ENCODE measurements at regions not wholly inside any gene's neighbourhood (a gene's known extent, or its start where the extent isn't known, plus 50 kb on each side); places are given as distances from the start of the nearest gene placed in this dataset.

DNA sequence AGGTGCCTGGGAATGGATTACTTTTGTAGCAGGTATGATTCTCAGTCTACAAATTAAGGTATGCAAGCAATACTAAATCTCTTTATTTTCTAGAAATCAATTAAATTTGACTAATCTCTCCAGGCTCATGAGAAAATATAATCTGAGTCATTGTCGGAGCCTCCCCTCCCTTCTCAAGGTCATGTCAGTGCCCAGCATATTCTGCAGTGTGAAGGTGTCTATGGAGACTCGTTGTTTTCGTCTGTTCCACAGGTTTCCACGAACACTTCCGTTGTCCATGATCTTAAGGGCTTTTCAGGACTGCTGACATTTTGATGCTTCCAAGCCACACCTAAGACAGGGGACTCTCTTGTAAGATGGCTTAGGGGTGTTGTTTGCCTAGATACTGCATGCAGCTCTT lies 56.6 kb upstream of the SCOC start:
- H3K4me1 Mint-ChIP-seq (ENCODE audit: low read depth), result no peaks in the 10 kb centered on the region
- intact Hi-C loops (cut with micrococcal nuclease), result no loop called here
- peaks cover 4% of the 10 kb centered on the region for H3K27me3 Mint-ChIP-seq (ENCODE audit: insufficient read depth)
- H3K4me3 Mint-ChIP-seq, result no peak overlapping the region
- H3K27ac Mint-ChIP-seq, result no peak overlapping the region
- no peaks in the 10 kb centered on the region for H3K9me3 Mint-ChIP-seq
- DNase-seq (ENCODE audit: low spot score), result no peak
- no peaks in the 10 kb centered on the region for H3K36me3 Mint-ChIP-seq (ENCODE audit: low read depth)

DNA sequence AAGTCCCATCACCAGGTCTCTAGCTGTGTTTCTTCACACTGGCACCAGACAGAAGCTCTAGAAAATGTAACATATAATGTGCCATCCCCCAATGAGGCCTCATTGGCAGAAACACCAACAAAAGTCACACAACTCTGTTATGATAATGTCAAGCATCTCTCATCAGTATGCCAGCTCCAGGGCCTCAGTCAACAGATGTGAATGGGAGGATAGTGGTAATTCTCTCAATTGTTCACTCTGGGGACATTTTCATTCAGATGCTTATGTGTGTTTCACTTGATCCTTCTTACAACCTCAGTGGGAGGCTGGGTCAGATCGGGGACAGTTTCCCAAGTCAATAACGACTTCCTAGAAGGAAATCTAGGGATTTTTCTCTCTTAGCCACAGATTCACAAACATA lies 57.5 kb upstream of the SCOC start:
- Mint-ChIP-seq H3K4me1 (ENCODE audit: low read depth) (no peaks in the 10 kb centered on the region), H3K4me3 (no peak overlapping the region), H3K9me3 (no peaks in the 10 kb centered on the region), H3K36me3 (ENCODE audit: low read depth) (no peaks in the 10 kb centered on the region), H3K27me3 (ENCODE audit: insufficient read depth) (peaks cover 4% of the 10 kb centered on the region), H3K27ac (no peak overlapping the region)
- DNase-seq (ENCODE audit: low spot score), result no peak
- intact Hi-C loops (cut with micrococcal nuclease), result no loop called here

DNA sequence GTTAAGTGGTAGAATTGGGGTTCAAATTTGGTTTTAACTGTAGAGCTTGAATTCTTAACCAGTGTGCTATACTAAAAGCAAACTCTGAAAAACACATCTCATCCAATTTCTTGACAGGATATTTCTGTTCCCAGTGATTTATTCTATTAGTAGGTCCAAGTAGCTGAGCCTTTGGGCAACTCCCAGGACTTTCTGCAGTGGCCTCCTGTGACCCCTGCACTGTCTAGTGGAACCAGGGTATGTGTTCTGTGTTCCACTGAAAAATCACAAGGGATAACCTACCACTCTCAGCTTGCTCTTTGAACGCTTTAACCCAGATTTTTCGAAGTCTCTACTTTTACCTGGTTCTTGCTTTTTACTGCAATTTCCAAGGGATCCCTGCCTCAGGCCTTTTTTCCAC lies 58.0 kb upstream of the SCOC start:
- no peak for DNase-seq (ENCODE audit: low spot score)
- no peaks in the 10 kb centered on the region for H3K9me3 Mint-ChIP-seq
- no peak overlapping the region for H3K4me3 Mint-ChIP-seq
- no peak overlapping the region for H3K27ac Mint-ChIP-seq
- H3K27me3 Mint-ChIP-seq (ENCODE audit: insufficient read depth), result peaks cover 5% of the 10 kb centered on the region
- no peaks in the 10 kb centered on the region for H3K36me3 Mint-ChIP-seq (ENCODE audit: low read depth)
- no peaks in the 10 kb centered on the region for H3K4me1 Mint-ChIP-seq (ENCODE audit: low read depth)
- intact Hi-C loops (cut with micrococcal nuclease), result no loop called here

DNA sequence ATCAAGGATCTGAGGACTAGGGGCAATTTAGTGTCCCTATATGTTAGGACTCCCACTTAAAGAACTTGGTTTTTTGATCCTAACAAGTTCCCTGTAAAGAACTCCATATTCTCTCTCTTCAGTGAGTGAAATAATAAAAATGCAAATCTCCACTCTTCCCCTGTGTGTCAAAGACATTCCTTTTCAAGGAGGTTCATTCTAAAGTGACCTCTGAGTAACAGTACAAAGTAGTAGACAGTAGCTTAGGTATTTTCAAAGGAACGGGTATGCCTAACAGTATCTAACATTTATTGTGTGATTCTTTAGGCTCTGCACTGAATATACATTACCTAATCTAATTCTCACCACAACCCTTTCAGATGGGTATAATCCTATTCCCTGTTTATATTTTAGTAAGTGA lies 58.4 kb upstream of the SCOC start:
- no peak overlapping the region for H3K27ac Mint-ChIP-seq
- intact Hi-C loops (cut with micrococcal nuclease), result no loop called here

DNA sequence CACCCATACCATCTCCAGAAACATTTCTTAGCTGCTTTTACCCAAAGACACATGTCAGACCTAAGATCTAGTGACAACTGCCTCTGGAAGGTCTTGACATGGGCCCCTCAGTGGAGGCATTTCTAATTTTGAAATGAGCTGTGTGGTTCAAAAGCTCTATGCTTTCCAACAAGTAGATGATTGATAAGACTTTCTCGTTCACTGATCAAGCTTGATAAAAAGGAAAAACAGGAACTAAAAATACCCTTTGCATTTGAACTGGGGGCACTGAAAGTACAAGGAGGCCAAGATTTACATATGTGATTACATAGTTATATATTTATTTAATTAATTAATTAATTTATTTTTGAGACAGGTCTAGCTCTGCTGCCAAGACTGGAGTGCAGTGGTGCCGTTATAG lies 61.3 kb upstream of the SCOC start:
- Mint-ChIP-seq H3K4me3 (no peak overlapping the region), H3K27me3 (ENCODE audit: insufficient read depth) (peaks cover 9% of the 10 kb centered on the region), H3K36me3 (ENCODE audit: low read depth) (no peaks in the 10 kb centered on the region), H3K9me3 (no peaks in the 10 kb centered on the region), H3K4me1 (ENCODE audit: low read depth) (no peaks in the 10 kb centered on the region), H3K27ac (no peak overlapping the region)
- no peak for DNase-seq (ENCODE audit: low spot score)
- intact Hi-C loops (cut with micrococcal nuclease), result no loop called here

More for the DNA sequence above, 58.4 kb upstream of the SCOC start:
- Mint-ChIP-seq H3K27me3 (ENCODE audit: insufficient read depth) (peaks cover 5% of the 10 kb centered on the region), H3K36me3 (ENCODE audit: low read depth) (no peaks in the 10 kb centered on the region), H3K4me3 (no peak overlapping the region), H3K9me3 (no peaks in the 10 kb centered on the region), H3K4me1 (ENCODE audit: low read depth) (no peaks in the 10 kb centered on the region)
- no peak for DNase-seq (ENCODE audit: low spot score)

DNA sequence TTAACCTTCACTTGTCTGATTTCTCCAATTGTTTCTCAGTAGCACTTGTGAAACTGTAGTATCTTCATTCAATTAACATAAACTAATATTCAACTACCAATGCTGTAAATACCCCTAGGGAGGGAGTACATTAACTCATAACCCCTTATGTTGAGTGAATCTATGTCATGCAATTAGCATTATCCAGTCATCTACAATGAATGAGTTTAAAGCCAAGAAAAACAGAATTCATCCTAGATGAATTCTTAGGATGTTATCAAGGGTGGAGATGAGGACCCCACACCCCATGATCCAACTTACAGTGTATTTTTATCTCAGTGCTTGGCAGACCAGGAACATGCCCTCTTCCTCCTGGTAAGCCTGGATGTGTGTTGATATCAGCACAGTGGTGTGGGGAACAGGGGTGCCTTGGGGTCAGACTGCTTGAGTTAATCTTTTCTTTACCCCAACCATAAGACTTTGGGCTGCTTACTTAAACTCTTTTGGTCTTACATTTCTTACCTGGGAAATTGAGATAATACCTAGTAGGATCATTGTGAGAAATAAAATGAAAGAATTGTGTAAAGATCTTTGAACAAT lies 62.1 kb upstream of the SCOC start:
- DNase-seq (ENCODE audit: low spot score), result no peak
- H3K27ac Mint-ChIP-seq, result no peak overlapping the region
- intact Hi-C loops (cut with micrococcal nuclease), result no loop called here

DNA sequence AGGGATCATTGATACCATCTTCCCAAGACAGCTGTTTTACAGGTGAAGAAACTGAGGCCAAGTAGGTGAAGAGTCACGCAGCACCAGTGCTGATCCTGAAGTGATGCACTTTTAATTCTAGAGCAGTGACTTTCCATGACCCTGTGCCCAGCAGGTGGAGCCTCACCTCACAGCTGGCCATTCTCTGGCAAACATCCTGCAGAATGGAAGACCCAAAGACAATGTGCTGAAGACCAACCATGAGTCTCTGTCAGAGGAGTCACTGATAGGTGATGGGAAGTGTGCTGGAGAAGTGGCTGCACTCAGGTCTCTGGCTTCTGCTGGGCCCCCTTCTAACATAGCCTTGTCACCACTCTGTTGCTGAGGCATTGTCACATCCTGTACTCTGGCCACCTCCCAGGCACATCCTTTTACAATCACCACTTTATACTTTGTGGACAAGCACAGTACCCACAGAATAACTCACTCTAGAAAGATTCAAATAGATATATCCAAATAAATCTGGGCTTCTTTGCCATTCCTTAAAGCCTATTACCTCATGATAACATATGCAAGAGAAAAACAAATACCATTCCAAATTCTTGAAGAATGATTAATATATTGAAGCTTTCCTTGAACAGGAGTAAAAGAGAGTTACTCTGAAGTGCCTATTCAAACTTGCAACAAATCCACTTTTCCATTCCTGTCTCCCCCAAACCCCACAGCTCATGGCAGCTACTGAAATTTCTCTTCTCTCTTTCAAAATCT lies 64.1 kb upstream of the SCOC start:
- Mint-ChIP-seq H3K27ac (no peak overlapping the region), H3K36me3 (ENCODE audit: low read depth) (no peaks in the 10 kb centered on the region), H3K4me1 (ENCODE audit: low read depth) (no peaks in the 10 kb centered on the region), H3K27me3 (ENCODE audit: insufficient read depth) (peaks cover 19% of the 10 kb centered on the region), H3K9me3 (no peaks in the 10 kb centered on the region), H3K4me3 (no peak overlapping the region)
- intact Hi-C loops (cut with micrococcal nuclease), result no loop called here
- no peak for DNase-seq (ENCODE audit: low spot score)

More for the DNA sequence above, 62.1 kb upstream of the SCOC start:
- peaks cover 9% of the 10 kb centered on the region for H3K27me3 Mint-ChIP-seq (ENCODE audit: insufficient read depth)
- H3K9me3 Mint-ChIP-seq, result no peaks in the 10 kb centered on the region
- H3K4me1 Mint-ChIP-seq (ENCODE audit: low read depth), result no peaks in the 10 kb centered on the region
- no peaks in the 10 kb centered on the region for H3K36me3 Mint-ChIP-seq (ENCODE audit: low read depth)
- H3K4me3 Mint-ChIP-seq, result no peak overlapping the region

DNA sequence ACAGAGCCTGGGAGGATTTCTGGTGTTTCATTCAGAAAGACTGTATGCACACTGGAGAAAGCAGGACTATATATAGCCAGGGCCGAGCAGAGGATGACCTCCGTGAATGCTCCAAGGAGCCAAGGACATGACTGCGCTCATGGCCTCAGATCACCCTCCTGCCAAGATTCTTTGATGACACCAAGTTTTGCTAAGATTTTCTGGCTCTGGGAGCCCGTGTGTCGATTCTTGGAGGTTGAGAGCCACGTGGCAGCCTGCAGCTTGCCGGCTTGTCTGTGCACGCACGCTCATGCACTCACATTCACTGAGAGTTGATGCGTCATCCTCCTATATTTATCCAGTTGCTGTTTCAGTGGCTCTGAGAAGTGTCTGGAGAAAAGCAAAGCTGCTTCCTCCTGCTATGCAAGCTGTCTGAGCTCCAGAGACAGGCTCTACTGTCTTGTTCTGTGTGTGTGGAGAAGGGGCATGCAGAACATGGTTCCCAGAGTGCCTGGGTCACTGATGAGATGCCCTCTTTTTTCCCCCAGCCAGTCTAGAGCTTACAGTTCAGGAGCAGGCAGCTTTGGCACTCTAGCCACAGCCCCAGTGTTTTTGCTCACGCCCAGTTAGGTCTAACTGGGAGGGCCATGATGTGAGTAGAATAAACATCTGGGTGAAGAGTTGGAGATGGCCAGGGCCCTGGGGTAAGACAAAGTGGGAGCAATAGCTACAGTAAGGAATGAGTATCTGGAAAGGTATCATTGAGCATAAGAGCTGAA lies 64.9 kb upstream of the SCOC start:
- peaks cover 22% of the 10 kb centered on the region for H3K27me3 Mint-ChIP-seq (ENCODE audit: insufficient read depth)
- H3K4me3 Mint-ChIP-seq, result no peak overlapping the region
- H3K36me3 Mint-ChIP-seq (ENCODE audit: low read depth), result no peaks in the 10 kb centered on the region
- H3K27ac Mint-ChIP-seq, result no peak overlapping the region
- no peaks in the 10 kb centered on the region for H3K4me1 Mint-ChIP-seq (ENCODE audit: low read depth)
- intact Hi-C loops (cut with micrococcal nuclease), result no loop called here
- DNase-seq (ENCODE audit: low spot score), result no peak
- H3K9me3 Mint-ChIP-seq, result no peaks in the 10 kb centered on the region

DNA sequence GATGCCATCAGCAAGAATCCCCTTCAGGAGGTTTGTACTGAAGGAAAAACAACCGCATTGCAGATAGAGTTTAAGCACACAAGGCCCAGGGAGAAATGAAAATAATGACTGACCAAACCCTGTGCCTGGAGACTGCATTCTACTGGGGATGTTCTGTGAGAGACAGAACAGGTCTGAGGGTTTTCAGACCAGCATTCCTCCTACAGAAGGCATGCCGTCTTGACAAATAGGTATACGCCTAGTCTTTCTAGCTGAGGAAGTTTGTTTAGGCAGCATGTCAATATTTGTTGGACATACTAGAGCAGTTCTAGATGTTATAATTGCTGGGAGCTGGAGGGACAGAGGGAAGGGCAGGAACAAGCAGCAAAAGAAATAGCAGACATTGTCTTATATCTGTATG lies 68.4 kb upstream of the SCOC start:
- H3K27me3 Mint-ChIP-seq (ENCODE audit: insufficient read depth), result peaks cover 17% of the 10 kb centered on the region
- no peaks in the 10 kb centered on the region for H3K4me1 Mint-ChIP-seq (ENCODE audit: low read depth)
- no peaks in the 10 kb centered on the region for H3K9me3 Mint-ChIP-seq
- no peak overlapping the region for H3K27ac Mint-ChIP-seq
- intact Hi-C loops (cut with micrococcal nuclease), result no loop called here
- no peaks in the 10 kb centered on the region for H3K36me3 Mint-ChIP-seq (ENCODE audit: low read depth)
- no peak overlapping the region for H3K4me3 Mint-ChIP-seq
- no peak for DNase-seq (ENCODE audit: low spot score)

DNA sequence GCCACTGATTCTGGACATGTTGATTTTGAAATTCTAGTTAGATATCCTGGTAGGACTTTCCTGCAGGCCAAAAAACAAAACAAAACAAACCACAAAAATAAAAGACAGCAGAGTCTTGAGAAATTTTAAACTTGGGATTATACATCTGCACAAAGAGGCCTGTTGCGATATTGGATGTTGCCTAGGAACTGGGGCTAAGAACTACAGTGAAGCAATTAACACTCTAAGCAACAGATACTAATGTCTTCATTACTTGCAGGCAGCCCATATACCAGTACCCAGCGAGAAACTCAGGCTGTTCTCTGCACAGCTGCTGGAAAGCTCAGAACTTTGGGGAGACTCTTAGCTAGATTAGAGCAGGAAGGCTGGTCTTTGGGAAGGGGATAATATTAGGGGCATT lies 69.1 kb upstream of the SCOC start:
- DNase-seq (ENCODE audit: low spot score), result no peak
- H3K9me3 Mint-ChIP-seq, result no peaks in the 10 kb centered on the region
- H3K36me3 Mint-ChIP-seq (ENCODE audit: low read depth), result no peaks in the 10 kb centered on the region
- peaks cover 14% of the 10 kb centered on the region for H3K27me3 Mint-ChIP-seq (ENCODE audit: insufficient read depth)
- H3K4me3 Mint-ChIP-seq, result no peak overlapping the region
- intact Hi-C loops (cut with micrococcal nuclease), result no loop called here
- no peaks in the 10 kb centered on the region for H3K4me1 Mint-ChIP-seq (ENCODE audit: low read depth)
- no peak overlapping the region for H3K27ac Mint-ChIP-seq

DNA sequence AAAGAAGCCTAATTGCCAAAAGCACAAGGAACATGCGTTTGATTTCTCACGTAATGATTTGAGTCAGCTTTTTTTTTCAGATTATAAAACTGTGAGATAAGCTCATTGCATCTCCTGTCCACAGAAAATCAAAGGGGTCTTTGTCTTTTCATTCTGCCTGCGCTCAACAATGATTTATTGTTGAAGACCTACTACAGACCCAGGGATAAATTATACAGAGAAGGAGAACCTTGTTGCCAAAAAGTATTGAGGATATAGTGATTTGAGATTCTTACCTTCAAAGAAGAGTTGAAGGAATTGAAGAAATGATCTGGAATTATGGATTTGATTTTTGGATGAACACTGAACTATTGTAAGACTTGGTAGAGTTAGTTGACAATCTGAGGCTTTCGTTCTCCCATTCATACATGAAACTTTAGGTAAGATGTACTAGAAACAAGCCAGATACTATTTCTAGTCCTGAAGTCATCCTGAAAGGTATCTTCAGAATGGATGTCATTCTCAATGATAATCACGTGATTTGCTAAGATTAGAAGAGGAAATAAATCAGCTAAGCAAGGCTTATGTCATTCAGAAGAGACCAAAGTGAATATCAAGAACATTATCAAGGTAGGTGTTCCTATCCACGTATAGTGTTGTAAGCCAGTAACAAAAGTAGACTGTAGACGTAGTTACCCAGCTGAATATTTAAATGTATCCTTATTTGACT lies 71.1 kb upstream of the SCOC start:
- Mint-ChIP-seq H3K27me3 (ENCODE audit: insufficient read depth) (peaks cover 12% of the 10 kb centered on the region), H3K36me3 (ENCODE audit: low read depth) (no peaks in the 10 kb centered on the region), H3K4me3 (no peak overlapping the region), H3K9me3 (no peaks in the 10 kb centered on the region), H3K4me1 (ENCODE audit: low read depth) (no peaks in the 10 kb centered on the region), H3K27ac (no peak overlapping the region)
- intact Hi-C loops (cut with micrococcal nuclease), result no loop called here
- DNase-seq (ENCODE audit: low spot score), result no peak

DNA sequence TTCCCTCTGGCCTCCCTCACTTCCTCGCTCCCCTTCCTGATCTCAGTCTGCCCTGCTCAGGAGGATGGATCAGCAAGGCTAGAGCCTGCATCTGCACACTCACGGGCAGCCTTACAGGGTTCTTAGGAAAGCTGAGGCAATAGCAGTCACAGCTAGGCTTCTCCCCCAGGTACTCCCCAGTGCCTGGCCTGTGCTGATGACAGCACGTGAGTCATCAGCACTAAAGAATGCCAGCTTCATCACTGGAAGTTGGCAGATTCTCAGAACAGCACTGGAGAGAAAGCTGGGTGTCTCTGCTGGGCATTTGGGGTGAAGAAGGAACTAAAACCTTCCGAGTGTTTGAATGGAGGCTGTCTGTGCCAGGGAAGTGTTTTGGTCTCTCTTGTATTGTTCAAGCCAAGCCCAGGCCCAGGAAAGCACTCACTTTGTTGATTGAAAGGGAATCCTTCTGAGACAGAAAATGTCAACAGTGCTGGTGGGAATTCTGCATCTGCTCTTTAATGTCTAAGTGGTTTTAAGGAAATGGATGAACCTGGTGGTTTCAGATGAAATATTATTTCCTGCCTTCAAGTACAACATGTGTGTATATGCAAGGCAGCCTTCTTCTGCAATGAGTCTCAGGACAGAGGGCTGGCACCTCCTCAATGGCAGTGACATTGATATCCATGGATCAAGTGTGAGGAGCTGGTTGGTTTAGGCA lies 73.0 kb upstream of the SCOC start:
- intact Hi-C loops (cut with micrococcal nuclease), result no loop called here
- no peak overlapping the region for H3K27ac Mint-ChIP-seq
- no peaks in the 10 kb centered on the region for H3K4me1 Mint-ChIP-seq (ENCODE audit: low read depth)
- no peaks in the 10 kb centered on the region for H3K9me3 Mint-ChIP-seq
- DNase-seq (ENCODE audit: low spot score), result no peak
- H3K27me3 Mint-ChIP-seq (ENCODE audit: insufficient read depth), result peaks cover 7% of the 10 kb centered on the region
- no peaks in the 10 kb centered on the region for H3K36me3 Mint-ChIP-seq (ENCODE audit: low read depth)
- H3K4me3 Mint-ChIP-seq, result no peak overlapping the region
